GM12878 (cell line): ENCODE measurements at regions not wholly inside any gene's neighbourhood (a gene's known extent, or its start where the extent isn't known, plus 50 kb on each side); places are given as distances from the start of the nearest gene placed in this dataset.

Source experiments
- ATAC-seq: fragments of 200-7000 bp; cut with Tn5 transposase; 3 replicates; pipeline ENCODE4 v1.9.1; 2020; ENCODE audit warnings: mild to moderate bottlenecking, moderate library complexity
- BruUV-seq: library from RNA; stranded (reverse); fragments of 400-500 nt; replicated peaks from 2 replicates; lab custom pipeline; 2021; lab: Mats Ljungman, UMichigan
- CTCF ChIA-PET: fragments of 300-600 bp; sonication (Branson Sonifier 250); formaldehyde crosslinking; extraction: SDS; loops from one replicate; lab custom pipeline; 2021; ENCODE audit warnings: inconsistent platforms; lab: Yijun Ruan, JAX
- POLR2A ChIA-PET: fragments of 350-600 bp; formaldehyde crosslinking; extraction: SDS; loops from one replicate; lab custom pipeline; 2021; ENCODE audit warnings: inconsistent platforms; lab: Charles Lee
- RAD21 ChIA-PET: fragments of 300-600 bp; sonication (Branson Sonifier 250); formaldehyde crosslinking; loops from one replicate; lab custom pipeline; 2023; ENCODE audit warnings: antibody characterized with exemption; ENCODE audit not compliant: unreplicated experiment; lab: Charles Lee
- SMC1A ChIA-PET: fragments of 300-600 bp; sonication (Branson Sonifier 250); formaldehyde crosslinking; loops from one replicate; lab custom pipeline; 2023; ENCODE audit not compliant: unreplicated experiment, uncharacterized antibody; lab: Charles Lee
- DNase-seq: peaks from one replicate; pipeline ENCODE4 v3.0.0-alpha.2; 2011; ENCODE audit warnings: low read depth, low spot score
- FAIRE-seq: peaks from 3 replicates; lab custom pipeline; 2011; peaks lifted over from hg19 to GRCh38; lab: Jason Lieb, UNC
- H2AFZ ChIP-seq: 2 replicates; pipeline ENCODE4 v1.6.0; 2011; ENCODE audit warnings: low read depth, low read length, control low read depth; ENCODE audit not compliant: control insufficient read depth
- H3K27ac ChIP-seq: 2 replicates; pipeline ENCODE4 v1.5.1; 2011; ENCODE audit warnings: control low read depth; ENCODE audit not compliant: control insufficient read depth, insufficient read depth
- H3K27me3 ChIP-seq, 2 experiments: replicated peaks in 1 of 2; 2 replicates each; pipeline versions ENCODE4 v1.6.0 to v1.6.1; 2011; ENCODE audit warnings: low read length in 1 of 2; ENCODE audit not compliant: control insufficient read depth in 2 of 2, insufficient read depth in 2 of 2
- H3K36me3 ChIP-seq, 2 experiments: 2 replicates each; pipeline ENCODE4 v1.5.1; 2011; ENCODE audit warnings: low read length in 1 of 2; ENCODE audit not compliant: control insufficient read depth in 2 of 2, insufficient read depth in 2 of 2
- H3K4me1 ChIP-seq: 2 replicates; pipeline ENCODE4 v1.6.1; 2011; ENCODE audit warnings: mild to moderate bottlenecking, low read length, moderate library complexity, mixed read lengths; ENCODE audit not compliant: control insufficient read depth, insufficient read depth
- H3K4me2 ChIP-seq: 2 replicates; pipeline ENCODE4 v1.6.0; 2011; ENCODE audit warnings: control low read depth; ENCODE audit not compliant: control insufficient read depth, insufficient read depth
- H3K4me3 ChIP-seq: fragments of 200-600 bp; sonication (generic); 2 replicates; pipeline ENCODE4 v1.5.1; 2016
- H3K79me2 ChIP-seq: 2 replicates; pipeline ENCODE4 v1.6.0; 2011; ENCODE audit warnings: low read length; ENCODE audit not compliant: control insufficient read depth, insufficient read depth
- H3K9ac ChIP-seq: 2 replicates; pipeline ENCODE4 v1.8.0; 2011; ENCODE audit warnings: low read length, control low read depth, mixed read lengths; ENCODE audit not compliant: control insufficient read depth, insufficient read depth
- H3K9me3 ChIP-seq: replicated peaks from 3 replicates; pipeline ENCODE4 v1.5.1; 2011; ENCODE audit warnings: mild to moderate bottlenecking, low read length; ENCODE audit not compliant: control insufficient read depth, insufficient read depth
- H4K20me1 ChIP-seq: 2 replicates; pipeline ENCODE4 v1.6.0; 2011; ENCODE audit not compliant: control insufficient read depth, insufficient read depth
- ATF2 ChIP-seq: IDR thresholded peaks from 2 replicates; pipeline ENCODE4 v1.6.1; 2012; ENCODE audit warnings: low read length, inconsistent platforms
- CHD2 ChIP-seq: IDR thresholded peaks from 2 replicates; pipeline ENCODE4 v1.6.1; 2011; ENCODE audit warnings: low read depth, low read length, improper control_type of control experiment, borderline replicate concordance
- FOXK2 ChIP-seq: fragments of 450-650 bp; IDR thresholded peaks from 2 replicates; pipeline ENCODE4 v1.6.1; 2017; ENCODE audit warnings: mild to moderate bottlenecking, moderate library complexity
- HDGF ChIP-seq: fragments of 450-650 bp; IDR thresholded peaks from 2 replicates; pipeline ENCODE4 v1.6.1; 2016; ENCODE audit warnings: antibody characterized with exemption
- IKZF1 ChIP-seq: fragments of 450-650 bp; conservative IDR thresholded peaks from 2 replicates; pipeline ENCODE4 v1.6.1; 2017; ENCODE audit warnings: antibody characterized with exemption, mild to moderate bottlenecking
- JUNB ChIP-seq: IDR thresholded peaks from 2 replicates; pipeline ENCODE4 v1.6.1; 2016; ENCODE audit warnings: antibody characterized with exemption, mild to moderate bottlenecking
- JUND ChIP-seq: IDR thresholded peaks from 2 replicates; pipeline ENCODE4 v1.6.1; 2012; ENCODE audit warnings: low read depth, mild to moderate bottlenecking, low read length, improper control_type of control experiment, moderate library complexity
- NFYA ChIP-seq: IDR thresholded peaks from 2 replicates; pipeline ENCODE4 v1.6.1; 2011; ENCODE audit warnings: low read depth, mild to moderate bottlenecking, low read length, improper control_type of control experiment, borderline replicate concordance
- NFYB ChIP-seq: IDR thresholded peaks from 2 replicates; pipeline ENCODE4 v1.6.1; 2011; ENCODE audit warnings: low read depth, mild to moderate bottlenecking, low read length, improper control_type of control experiment, moderate library complexity; ENCODE audit not compliant: insufficient read depth
- RAD21 ChIP-seq: IDR thresholded peaks from 2 replicates; pipeline ENCODE4 v1.6.1; 2011; ENCODE audit warnings: mild to moderate bottlenecking, low read depth, low read length, moderate library complexity; ENCODE audit not compliant: insufficient read depth
- SIX5 ChIP-seq: IDR thresholded peaks from 2 replicates; pipeline ENCODE4 v1.6.1; 2011; ENCODE audit warnings: mild to moderate bottlenecking, low read depth, low read length, moderate library complexity; ENCODE audit not compliant: severe bottlenecking
- STAT3 ChIP-seq: IDR thresholded peaks from 2 replicates; pipeline ENCODE4 v1.6.1; 2011; ENCODE audit warnings: low read depth, low read length, improper control_type of control experiment
- TARDBP ChIP-seq: IDR thresholded peaks from 2 replicates; pipeline ENCODE4 v1.6.1; 2016; ENCODE audit warnings: borderline replicate concordance
- ZBED1 ChIP-seq: IDR thresholded peaks from 2 replicates; pipeline ENCODE4 v1.6.1; 2016; ENCODE audit warnings: borderline replicate concordance
- WGBS: methylation state at CpG from one replicate; pipeline ENCODE4 v1.1.6; 2016; ENCODE audit warnings: low lambda C conversion rate; ENCODE audit not compliant: insufficient replicate concordance, insufficient coverage; ENCODE audit errors: missing lambda C conversion rate; 5-methylcytosine and 5-hydroxymethylcytosine counted together
- in situ Hi-C: fragments of 300-500 bp; cut with MboI; formaldehyde crosslinking; loops from 9 replicates; pipeline ENCODE4 v1.14.3; 2018; ENCODE audit warnings: mixed read lengths
- intact Hi-C: fragments of 100-400 bp; cut with micrococcal nuclease; formaldehyde crosslinking; loops from one replicate; pipeline ENCODE4 v1.14.2; 2022; ENCODE audit not compliant: unreplicated experiment
- TF ChIP-seq, protein P1 (sequence below): fragments of 450-650 bp; formaldehyde crosslinking; IDR thresholded peaks from 2 replicates; pipeline ENCODE4 v1.4.0; 2020; ENCODE audit warnings: mild to moderate bottlenecking, moderate library complexity
- TF ChIP-seq, protein P2 (sequence below): IDR thresholded peaks from 2 replicates; pipeline ENCODE4 v1.6.1; 2012; ENCODE audit warnings: low read depth, low read length, improper control_type of control experiment

DNA sequence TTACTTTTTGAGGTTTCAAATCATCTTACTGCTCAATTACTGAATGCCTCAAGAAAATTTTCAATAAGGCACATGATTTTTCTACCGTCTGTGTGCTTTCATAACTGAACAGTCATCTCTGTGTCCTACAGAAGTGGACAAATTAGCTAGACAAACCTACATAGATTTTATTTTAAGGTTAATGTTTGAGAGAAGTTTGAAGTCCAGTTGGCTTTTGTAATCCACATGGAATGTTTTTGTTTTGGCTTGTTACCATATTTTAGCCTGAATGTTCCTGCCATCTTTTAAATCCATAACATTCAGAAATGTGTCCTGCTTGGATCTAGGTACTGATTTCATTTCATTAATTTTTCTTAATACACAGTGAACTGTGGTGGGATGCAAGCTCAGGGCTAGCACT is 730.1 kb downstream of the IGSF11 start:
- no peaks in the 10 kb centered on the region for H3K4me1 ChIP-seq
- WGBS: 100% methylated on average over 1 of the region's 1 CpG
- no peak for ATAC-seq
- FAIRE-seq: no peak
- H3K9me3 ChIP-seq: no peaks in the 10 kb centered on the region
- intact Hi-C loops (no loop called here), in situ Hi-C loops (no loop called here)
- SMC1A ChIA-PET: interaction anchor here (0.8 kb wide), 1 partner anchor 32 kb away, joined by 4 read pairs; no protein-coding TSS in a partner anchor
- POLR2A ChIA-PET: no interaction called here
- CTCF ChIA-PET: no interaction called here
- H2AFZ ChIP-seq: no peak overlapping the region
- no peak overlapping the region for H3K9ac ChIP-seq
- RAD21 ChIA-PET: no interaction called here
- no peak for DNase-seq
- no peak overlapping the region for H3K4me3 ChIP-seq
- no peaks in the 10 kb centered on the region for H4K20me1 ChIP-seq
- H3K27ac ChIP-seq: no peak overlapping the region
- no peaks in the 10 kb centered on the region for H3K36me3 ChIP-seq
- H3K79me2 ChIP-seq: no peaks in the 10 kb centered on the region
- no peak overlapping the region for H3K4me2 ChIP-seq
- H3K27me3 ChIP-seq: no peaks in the 10 kb centered on the region
- BruUV-seq: no TSS peak
- TF ChIP-seq HDGF (no peak), ATF2 (no peak), ZBED1 (no peak), FOXK2 (no peak), JUND (no peak), TARDBP (no peak), JUNB (no peak), CHD2 (no peak), NFYA (no peak), SIX5 (no peak), RAD21 (no peak), NFYB (no peak), STAT3 (no peak), IKZF1 (no peak)
- TF ChIP-seq, protein P1, sequence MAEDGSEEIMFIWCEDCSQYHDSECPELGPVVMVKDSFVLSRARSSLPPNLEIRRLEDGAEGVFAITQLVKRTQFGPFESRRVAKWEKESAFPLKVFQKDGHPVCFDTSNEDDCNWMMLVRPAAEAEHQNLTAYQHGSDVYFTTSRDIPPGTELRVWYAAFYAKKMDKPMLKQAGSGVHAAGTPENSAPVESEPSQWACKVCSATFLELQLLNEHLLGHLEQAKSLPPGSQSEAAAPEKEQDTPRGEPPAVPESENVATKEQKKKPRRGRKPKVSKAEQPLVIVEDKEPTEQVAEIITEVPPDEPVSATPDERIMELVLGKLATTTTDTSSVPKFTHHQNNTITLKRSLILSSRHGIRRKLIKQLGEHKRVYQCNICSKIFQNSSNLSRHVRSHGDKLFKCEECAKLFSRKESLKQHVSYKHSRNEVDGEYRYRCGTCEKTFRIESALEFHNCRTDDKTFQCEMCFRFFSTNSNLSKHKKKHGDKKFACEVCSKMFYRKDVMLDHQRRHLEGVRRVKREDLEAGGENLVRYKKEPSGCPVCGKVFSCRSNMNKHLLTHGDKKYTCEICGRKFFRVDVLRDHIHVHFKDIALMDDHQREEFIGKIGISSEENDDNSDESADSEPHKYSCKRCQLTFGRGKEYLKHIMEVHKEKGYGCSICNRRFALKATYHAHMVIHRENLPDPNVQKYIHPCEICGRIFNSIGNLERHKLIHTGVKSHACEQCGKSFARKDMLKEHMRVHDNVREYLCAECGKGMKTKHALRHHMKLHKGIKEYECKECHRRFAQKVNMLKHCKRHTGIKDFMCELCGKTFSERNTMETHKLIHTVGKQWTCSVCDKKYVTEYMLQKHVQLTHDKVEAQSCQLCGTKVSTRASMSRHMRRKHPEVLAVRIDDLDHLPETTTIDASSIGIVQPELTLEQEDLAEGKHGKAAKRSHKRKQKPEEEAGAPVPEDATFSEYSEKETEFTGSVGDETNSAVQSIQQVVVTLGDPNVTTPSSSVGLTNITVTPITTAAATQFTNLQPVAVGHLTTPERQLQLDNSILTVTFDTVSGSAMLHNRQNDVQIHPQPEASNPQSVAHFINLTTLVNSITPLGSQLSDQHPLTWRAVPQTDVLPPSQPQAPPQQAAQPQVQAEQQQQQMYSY (CRISPR knock-in tag): no peak
- TF ChIP-seq, protein P2, sequence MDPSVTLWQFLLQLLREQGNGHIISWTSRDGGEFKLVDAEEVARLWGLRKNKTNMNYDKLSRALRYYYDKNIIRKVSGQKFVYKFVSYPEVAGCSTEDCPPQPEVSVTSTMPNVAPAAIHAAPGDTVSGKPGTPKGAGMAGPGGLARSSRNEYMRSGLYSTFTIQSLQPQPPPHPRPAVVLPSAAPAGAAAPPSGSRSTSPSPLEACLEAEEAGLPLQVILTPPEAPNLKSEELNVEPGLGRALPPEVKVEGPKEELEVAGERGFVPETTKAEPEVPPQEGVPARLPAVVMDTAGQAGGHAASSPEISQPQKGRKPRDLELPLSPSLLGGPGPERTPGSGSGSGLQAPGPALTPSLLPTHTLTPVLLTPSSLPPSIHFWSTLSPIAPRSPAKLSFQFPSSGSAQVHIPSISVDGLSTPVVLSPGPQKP: no peak
